NCI-H2227 treated with DMSO at 0.1 percent for 48 hours (cell line): ENCODE measurements at regions not wholly inside any gene's neighbourhood (a gene's known extent, or its start where the extent isn't known, plus 50 kb on each side); places are given as distances from the start of the nearest gene placed in this dataset.
"Not testable (repeated sequence)": the region's sequence is repeated elsewhere in the genome, so short reads cannot be mapped to it uniquely, and the experiment has no call there.

Experiments used
- DNase-seq: peaks from one replicate; lab custom pipeline; 2025; lab: John Stamatoyannopoulos, UW

- no peak for DNase-seq
Observed at GRCh38 chr10:125269716-125270115, 109.4 kb upstream of the CTBP2 start.

DNA sequence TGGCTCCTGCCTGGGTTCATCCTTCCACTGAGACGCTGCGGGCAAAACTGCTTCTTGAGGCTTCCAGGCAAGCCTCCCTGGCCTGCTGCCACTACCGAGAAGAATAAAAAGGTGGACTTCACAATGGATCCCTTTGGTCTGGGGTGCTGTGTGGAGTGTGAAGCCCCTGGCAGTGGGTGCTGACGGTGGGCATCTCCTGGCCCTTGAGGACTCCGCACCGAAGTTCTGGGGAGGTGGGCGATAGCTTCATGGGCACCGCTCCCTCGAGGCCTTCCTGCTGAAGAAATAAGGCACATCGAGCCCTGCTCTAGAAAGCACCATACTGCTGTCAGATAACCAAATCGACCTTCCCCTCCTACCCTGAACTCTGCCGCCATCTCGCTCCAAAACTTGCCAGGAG is 106.6 kb upstream of the CTBP2 start:
- no peak for DNase-seq

GRCh38 chr10:125266541-125266940 is 106.2 kb upstream of the CTBP2 start:
- no peak for DNase-seq

DNA sequence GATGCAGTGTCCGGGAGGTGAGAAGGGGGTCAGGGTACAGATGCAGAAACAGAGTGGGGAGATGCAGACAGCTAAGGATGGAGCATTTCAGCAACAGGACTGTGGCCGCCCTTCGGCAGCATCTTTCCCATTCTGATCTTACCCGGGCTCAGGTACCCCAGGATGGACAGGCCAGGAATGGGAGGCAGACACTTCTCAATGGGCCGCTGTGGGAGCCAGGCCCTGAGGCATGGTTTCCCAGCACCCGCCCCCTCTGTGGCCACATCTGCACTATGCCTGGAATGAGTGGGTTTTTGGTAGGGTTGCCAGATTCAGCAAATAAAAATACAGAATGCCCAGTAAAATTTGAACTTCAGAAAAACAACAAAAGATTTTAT is 105.2 kb upstream of the CTBP2 start:
- DNase-seq, result no peak

GRCh38 chr10:125264757-125265578 is 104.6 kb upstream of the CTBP2 start:
- no peak for DNase-seq

DNA sequence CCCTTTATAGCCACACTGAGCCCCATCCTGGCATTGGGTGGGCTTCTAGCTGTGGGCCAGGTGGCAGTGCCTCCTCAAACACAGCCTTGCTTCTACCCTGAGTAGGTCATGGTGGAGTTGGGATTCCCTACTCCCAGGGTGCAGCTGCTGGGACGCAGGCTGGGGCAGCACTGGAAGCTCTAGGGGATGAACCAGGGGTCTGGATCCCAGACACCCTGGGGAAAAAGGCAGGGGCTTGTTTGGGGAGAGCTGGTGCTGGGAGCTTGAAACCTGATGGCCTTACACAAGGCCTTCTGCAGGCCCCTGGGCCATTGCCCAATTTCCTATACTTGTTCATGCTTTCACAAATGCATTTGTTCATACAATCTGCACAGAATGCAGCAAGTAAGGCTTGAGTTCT is 103.7 kb upstream of the CTBP2 start:
- DNase-seq, result no peak

DNA sequence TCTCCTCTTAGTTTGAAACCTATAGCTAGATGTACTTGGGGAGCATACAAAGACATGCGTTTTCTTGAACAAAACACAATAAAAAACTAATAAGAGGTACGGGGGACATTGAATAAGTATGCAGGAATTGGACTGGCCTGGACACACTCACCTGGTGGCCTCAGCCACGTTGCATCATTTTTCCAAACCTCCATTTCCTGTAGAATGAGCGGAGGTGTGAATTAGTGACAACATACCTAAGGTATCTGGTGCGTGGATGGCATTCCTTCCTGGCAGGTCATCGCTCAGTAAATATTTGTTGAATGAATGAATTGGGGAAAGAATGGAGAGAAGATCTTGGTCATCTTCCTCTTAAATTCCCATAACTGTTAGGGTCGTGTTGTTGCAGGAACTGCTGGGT is 103.2 kb upstream of the CTBP2 start:
- DNase-seq, result no peak

GRCh38 chr10:125262920-125263319 is 102.6 kb upstream of the CTBP2 start:
- no peak for DNase-seq

GRCh38 chr10:125262409-125262808 is 102.0 kb upstream of the CTBP2 start:
- no peak for DNase-seq

DNA sequence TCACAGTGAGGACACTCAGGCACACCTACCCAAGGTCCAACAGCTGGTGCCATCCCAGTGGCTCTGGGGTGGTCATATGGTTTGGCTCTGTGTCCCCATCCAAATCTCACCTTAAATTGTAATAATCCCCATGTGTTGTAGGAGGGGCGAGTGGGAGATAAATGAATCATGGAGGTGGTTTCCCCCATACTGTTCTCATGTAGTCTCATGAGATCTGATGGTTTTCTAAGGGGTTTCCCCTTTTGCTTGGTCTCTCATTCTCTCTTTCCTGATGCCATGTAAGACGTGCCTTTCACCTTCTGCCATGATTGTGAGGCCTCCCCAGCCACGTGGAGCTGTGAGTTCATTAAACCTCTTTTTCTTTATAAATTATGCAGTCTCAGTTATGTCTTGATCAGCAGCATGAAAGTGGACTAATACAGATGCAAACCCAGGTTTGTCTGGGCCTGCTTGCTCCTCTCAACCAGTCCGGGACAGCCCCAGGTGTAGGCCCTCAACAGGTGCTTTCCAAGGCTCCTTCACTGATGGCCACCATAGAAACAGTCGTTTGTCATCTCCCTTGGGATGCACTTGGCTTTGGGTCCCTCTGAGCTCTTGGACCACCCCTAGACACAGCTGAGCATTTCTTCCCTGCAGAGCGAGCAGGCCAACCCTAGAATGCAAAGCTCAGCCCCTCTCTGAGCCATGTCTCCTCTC is 101.3 kb upstream of the CTBP2 start:
- no peak for DNase-seq

DNA sequence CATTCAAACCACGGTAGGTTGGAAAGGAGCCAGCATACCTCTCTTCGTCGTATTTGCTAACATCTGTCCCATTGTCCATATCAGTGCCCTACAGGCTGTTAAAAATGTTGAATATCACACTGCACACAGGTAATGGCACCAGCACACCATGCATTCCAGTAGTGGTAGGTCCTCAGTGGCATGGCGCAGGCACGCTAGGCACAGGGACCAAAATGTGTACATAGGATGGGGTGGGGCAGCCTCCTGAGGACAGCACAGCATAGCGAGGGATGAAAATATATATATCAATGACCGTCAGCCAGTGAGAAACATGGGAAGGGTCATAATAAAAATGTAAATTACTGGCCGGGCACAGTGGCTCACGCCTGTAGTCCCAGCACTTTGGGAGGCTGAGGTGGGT is 99.9 kb upstream of the CTBP2 start:
- no peak for DNase-seq

GRCh38 chr10:125259651-125260050 is 99.3 kb upstream of the CTBP2 start:
- no peak for DNase-seq

GRCh38 chr10:125258676-125259075 is 98.3 kb upstream of the CTBP2 start:
- DNase-seq, result no peak

DNA sequence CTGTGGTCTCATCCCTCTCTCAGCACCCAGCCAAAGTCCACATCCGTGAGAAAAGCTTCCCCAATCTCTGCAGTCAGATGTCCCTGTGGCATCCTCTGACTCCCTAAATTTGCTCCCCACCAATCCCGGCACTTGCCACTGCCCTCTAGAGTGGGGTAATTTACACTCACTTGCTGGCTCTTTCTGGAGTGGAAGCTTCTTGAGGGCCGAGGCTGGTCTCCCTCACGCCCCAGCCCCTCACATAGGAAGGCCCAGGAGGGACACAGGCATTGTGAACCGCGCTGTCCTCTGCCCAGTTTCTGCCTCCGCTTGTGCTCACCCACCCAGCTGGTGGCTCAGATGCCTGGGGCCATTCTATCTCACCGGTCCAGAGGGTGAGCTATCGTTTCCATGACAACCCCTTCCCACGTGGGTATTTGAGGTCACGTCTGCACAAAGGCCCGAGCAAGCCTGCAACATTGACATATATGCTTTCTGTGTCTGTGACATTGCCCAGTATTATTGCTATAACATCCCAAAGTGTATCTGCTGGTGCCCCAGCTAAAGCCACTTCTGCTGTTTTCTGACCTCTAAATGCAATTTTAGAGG is 97.3 kb upstream of the CTBP2 start:
- DNase-seq, result no peak

DNA sequence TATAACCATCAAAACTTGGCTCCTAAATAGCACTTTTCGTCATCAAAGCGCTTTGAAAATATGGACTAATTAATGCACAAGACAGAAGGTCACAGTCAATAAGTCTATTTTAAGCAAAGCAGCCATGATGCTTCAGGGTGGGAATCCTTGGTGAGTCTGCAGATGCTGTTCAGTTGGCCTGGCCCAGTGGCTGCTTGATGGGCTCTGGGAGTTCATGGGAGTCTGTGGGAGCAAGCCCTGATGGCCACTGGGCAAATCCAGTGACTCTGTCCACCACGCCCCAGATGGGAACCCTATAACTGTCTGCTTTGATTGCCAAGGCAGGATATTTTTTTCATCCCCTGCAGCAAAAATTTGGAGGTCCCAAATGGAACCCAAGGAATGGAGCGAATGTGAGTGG is 95.7 kb upstream of the CTBP2 start:
- no peak for DNase-seq

DNA sequence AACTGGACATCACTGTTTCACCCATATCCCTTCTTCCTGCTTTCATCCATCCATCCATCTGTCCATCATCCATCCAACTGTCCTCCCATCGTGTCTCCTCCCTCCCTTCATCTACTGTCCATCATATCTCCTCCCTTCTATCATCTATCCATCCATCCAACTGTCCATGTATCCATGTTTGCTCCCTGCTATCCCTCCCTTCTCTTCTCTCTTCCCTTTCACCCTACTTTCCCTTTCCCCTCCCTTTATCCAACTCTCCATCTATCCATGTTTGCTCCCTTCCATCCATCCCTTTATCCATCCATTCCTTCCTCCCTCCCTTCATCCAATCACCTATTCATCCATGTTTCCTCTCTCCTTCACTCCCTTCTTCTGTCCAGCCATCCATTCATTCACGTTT is 92.6 kb upstream of the CTBP2 start:
- no peak for DNase-seq

DNA sequence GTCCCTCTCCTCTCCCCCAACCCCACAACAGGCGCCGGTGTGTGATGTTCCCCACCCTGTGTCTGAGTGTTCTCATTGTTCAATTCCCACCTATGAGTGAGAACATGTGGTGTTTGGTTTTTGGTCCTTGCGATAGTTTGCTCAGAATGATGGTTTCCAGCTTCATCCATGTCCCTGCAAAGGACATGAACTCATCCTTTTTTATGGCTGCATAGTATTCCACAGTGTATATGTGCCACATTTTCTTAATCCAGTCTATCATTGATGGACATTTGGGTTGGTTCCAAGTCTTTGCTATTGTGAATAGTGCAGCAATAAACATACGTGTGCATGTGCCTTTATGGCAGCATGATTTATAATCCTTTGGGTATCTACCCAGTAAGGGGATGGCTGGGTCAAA is 90.5 kb upstream of the CTBP2 start:
- not testable (repeated sequence) for DNase-seq

DNA sequence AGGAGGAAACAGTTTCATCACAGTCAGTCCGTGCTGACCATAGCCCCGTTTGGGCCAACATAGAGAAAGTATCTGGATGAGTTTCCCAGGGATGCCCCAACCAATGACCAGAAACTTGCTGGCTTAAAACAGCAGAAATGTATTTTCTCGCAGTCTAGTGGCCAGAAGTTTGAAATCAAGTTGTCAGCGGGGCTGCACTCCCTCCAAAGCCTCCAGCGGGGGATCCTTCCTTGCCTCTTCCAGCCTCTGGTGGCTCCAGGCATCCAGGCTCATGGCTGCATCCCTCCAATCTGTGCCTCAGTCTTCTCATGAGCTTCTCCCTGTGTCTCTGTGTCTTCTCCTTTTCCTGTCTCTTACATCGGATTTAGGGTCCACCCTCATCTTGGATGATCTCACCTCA is 89.6 kb upstream of the CTBP2 start:
- no peak for DNase-seq

DNA sequence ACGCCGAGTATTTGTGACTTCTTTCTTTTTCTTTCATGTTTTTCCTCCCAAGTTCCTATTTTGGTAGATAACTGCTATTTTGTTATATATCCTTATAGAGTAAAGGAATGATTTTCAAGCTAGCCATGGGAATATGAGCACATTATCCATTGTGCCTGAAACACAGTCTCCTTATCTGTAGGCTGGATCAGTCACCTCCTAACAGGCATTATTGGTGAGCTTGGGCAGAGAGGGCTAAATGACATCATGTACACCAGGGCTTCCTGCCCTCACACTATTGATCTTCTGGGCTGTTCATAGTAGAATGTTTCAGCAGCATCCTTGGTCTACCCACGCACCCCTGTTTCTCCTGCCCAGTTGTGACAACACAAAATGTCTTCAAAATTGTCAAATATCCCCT is 88.1 kb upstream of the CTBP2 start:
- no peak for DNase-seq

GRCh38 chr10:125247576-125247975 is 87.2 kb upstream of the CTBP2 start:
- DNase-seq, result no peak

- no peak for DNase-seq
Observed at GRCh38 chr10:125243532-125244253, 83.3 kb upstream of the CTBP2 start.

DNA sequence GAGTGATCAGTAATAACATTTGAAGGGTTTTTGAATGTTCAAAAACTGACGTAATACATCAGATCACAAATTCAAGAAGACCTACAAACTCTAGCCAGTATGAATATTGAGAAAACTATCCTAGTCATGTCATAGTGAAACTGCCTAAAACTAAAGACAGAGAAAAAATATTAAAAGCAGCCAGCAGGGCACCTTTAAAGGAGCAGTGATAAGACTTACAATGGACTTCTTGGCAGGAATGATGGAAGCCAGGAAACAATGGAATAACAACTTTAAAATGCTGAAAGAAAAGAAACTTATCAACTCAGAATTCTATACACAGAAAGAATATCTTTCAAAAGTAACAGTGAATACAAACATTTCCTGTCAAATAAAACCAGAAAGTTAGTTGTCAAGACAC is 78.3 kb upstream of the CTBP2 start:
- no peak for DNase-seq

GRCh38 chr10:125236091-125236490 is 75.7 kb upstream of the CTBP2 start:
- DNase-seq, result no peak
